GM04504 (cell line): ENCODE measurements at regions not wholly inside any gene's neighbourhood (a gene's known extent, or its start where the extent isn't known, plus 50 kb on each side); places are given as distances from the start of the nearest gene placed in this dataset.

Experiments used
- DNase-seq: peaks from one replicate; pipeline ENCODE4 v3.0.0-alpha.2; 2012; ENCODE audit warnings: low read depth

DNA sequence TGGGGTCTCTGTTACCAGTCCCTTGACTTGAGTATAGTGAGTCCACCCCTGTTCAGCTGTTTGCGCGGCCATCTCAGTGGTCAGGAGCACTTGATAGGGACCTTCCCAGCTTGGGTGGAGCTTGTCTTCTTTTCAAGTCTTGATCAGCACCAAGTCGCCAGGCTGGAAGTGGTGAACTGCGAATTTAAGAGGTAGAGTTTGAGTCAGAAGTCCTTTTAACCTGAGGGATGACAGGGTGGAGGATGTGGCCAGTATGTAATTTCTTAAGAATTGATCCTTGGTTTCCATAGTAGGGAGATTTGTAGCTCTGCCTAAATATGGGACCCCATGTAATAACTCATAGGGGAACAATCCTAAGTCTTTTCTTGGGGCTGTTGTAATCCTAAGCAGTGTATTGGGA lies 86.3 kb upstream of the XCR1 start:
- no peak for DNase-seq

GRCh38 chr3:46112984-46113383 lies 85.7 kb upstream of the XCR1 start:
- no peak for DNase-seq

DNA sequence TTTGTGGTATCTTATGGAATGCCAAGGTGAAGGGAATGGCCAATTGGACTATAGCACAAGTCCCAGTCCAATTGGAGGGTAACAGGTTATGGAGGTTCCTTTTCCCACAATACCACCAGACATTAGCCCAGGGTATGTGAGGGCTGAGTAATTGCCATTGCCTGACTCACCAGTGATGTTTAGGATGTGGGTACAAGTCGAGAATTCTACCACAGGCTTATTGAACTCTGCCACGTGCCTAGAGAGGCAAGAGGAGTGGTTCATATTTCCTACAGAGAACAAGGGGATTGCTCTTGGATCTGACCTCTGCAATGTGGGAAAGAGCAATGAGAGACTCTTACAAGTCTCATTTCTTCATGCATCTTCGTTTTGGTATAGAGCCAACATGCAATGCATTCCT lies 85.0 kb upstream of the XCR1 start:
- DNase-seq: no peak

DNA sequence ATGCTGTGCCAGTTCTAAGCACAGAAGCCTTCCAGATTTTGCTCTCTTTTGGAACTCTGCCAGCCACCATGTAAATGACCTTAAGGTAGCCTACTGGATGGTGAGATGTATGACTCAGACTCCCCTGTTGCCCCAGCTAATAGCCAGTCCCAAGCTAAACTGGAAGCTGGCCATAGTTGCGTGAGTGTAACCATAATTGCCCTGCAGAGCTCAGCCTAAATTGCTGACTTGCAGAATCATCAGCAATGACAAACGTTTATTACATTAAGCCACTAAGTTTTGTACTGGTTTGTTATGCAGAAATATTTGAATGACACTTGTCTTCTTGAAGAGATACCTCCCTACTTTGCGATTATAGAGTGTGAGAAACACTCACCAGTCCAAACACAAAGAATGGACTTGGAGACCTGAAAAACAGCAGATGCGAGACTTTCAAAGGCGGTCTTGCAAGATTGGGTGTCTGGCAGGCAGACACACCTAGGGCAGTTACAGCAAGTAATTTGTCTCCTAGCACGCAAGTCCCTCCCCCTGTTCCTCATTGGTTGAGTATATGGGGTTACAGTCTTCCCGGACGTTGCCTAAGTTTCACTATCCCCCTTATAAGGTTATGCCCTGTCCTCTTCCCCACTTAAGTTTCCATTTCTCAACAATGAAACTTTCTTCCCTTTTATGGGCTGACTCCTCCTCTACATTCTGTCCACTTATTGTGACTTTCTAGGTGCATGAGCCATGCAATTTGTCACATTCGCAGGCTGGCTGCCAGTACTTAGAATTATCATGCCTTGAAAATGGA lies 83.6 kb upstream of the XCR1 start:
- DNase-seq: peak; percentile 48

DNA sequence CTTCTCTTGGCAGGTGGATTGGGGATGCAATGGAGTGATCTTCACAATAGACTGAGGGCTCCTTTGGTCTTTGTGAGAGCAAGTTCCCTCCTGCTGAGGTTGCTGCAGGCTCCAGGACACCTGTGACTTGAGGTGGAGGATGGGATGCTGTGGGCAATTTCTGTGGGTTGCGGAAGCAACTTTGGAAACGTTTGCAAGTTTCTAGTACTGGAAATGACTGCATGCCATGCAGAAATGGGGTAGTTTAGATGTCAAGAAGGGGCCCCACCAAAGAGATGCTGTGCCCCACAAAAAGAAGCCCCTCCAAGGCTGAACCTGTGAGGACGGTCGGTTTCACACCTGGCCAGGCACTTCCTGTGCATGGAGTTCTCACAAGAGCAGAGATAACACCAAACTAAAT lies 80.4 kb upstream of the XCR1 start:
- DNase-seq: no peak

GRCh38 chr3:46105306-46105919 lies 78.1 kb upstream of the XCR1 start:
- no peak for DNase-seq

- DNase-seq: no peak
Measured at GRCh38 chr3:46104706-46105105, 77.4 kb upstream of the XCR1 start.

- DNase-seq: no peak
Measured at GRCh38 chr3:46102780-46103130, 75.5 kb upstream of the XCR1 start.

DNA sequence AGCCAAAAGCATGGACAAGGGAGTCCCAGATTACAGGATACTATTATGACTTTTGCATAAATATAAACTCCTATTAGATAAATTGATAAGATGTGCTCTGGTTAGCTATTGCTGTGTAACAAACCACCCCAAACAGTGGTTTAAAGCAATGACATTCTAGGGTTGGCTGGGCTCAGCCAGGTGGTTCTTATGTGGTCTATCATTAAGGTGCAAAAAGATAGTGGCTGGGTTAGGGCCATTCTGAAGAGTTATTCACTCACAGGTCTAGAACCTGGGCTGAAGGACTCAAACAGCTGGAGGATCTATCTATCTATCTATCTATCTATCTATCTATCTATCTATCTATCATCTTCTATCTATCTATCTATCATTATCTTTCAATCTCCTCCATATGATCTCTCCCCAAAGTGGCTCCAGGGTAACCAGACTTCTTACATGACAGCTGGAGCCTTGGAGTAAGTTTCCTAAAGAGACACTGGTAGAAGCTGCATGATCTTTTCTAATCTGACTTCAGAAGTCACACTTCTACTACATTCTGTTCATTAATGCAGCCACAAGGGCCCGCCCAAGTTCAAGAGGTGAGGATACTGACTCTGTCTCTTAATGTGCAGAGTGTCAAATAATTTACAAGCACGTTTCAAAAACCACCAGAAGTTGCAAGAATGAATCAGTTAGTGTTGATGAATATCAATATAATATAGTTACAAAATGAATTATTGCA lies 74.9 kb upstream of the XCR1 start:
- DNase-seq: no peak

GRCh38 chr3:46100812-46101211 lies 73.5 kb upstream of the XCR1 start:
- no peak for DNase-seq

GRCh38 chr3:46098319-46098761 lies 71.1 kb upstream of the XCR1 start:
- DNase-seq: no peak

- no peak for DNase-seq
Measured at GRCh38 chr3:46097691-46098241, 70.5 kb upstream of the XCR1 start.

DNA sequence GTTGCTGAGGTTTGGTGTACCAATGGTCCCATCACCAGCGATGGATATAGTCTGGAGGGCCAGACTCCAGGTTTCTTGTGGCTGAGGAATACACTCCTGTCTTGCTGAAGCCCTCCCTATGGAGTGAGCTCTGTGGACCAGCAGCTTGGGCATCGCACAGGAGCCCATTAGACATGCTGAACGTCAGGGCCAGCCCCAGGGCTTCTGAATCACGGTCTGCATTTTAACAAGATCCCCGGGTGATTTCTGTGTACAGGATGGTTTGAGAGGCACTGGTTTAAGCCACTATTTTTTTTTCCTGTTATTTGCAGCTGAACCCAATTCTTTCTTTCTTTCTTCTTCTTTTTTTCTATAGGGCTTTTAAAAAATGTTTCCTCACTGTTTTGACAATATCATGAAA lies 69.5 kb upstream of the XCR1 start:
- DNase-seq: no peak

DNA sequence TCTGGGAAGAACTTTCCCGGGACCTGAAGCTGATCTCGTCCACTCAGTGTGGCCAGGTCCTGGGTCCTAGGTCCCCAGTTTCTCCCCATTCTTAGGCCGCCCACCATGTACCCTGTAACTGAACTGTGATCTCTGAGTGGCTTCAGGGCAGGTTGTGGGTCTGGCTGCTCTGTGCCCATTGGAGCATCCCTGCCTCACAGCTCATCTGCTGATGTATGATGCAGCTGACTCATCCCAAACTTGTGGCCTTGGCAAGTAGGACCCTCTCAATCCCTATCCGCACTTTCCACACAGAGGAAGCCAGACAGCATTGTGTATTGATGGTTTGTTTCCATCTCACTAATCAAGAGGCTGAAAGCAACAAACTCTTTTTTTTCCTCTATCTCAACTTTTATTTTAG lies 69.1 kb upstream of the XCR1 start:
- DNase-seq: no peak

DNA sequence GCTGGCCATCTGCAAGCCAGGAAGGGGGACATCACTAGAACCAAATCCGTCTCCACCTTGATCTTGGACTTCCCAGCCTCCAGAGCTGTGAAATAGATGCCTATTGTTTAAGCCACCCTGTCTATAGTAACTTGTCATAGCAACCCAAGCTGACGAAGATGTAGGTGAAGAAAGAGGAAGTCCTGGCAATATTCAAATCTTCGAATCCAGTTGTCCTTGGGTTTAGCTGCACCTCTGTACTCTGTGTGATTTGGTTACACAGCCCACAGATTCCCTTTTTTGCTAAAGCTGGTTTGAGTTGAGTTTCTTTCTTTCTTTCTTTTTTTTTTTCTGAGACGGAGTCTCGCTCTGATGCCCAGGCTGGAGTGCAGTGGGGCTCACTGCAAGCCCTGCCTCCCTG lies 68.0 kb upstream of the XCR1 start:
- DNase-seq: no peak

DNA sequence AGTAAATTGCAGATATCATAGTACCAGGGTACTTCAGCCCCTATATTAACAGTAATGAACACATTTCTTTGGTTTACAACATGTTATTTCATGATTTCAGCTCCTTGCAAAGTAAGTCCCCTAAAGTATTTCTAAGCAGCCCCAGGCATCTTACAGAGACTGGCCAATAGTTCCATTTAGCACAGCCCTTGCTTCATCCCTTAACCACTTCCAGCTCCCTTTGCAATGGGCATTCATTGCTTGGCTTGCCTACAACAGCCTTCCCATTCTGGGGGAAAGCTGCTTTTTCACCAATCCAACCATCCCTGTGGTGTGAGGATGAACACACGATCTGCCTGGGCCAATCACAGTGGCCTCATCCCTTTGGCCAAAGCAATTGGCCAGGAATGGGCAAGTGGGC lies 67.2 kb upstream of the XCR1 start:
- no peak for DNase-seq

GRCh38 chr3:46093966-46094365 lies 66.7 kb upstream of the XCR1 start:
- DNase-seq: no peak

DNA sequence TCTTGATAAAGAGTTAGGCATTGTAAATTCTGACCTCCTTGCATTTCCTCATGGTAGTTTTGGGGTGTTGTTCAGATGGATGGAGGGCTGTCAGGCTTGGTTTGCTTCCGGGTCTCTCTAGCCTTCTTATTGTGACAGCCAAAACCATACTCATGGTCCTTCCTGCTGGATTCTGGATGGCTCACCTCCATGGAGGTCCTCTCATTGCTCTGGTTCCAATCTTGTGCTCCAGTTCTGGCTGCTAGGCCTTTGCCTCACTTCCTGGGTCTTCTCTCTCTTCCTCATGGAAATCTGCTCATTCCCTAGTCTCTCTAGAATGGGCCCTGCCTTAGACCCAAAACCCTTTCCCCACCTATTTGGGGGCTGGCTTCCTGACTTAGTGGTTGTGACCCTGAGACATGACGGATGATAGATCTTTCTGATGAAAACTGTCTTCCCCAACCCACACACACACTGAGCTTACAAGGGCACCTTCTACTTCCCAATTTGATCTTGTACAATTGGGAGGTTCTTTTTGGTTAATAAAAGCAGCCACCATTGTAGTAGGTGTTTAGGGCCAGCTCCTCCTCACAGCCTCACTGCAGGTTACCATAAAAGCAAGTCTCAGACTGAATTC lies 66.2 kb upstream of the XCR1 start:
- no peak for DNase-seq

- DNase-seq: no peak
Measured at GRCh38 chr3:46092702-46093080, 65.4 kb upstream of the XCR1 start.

DNA sequence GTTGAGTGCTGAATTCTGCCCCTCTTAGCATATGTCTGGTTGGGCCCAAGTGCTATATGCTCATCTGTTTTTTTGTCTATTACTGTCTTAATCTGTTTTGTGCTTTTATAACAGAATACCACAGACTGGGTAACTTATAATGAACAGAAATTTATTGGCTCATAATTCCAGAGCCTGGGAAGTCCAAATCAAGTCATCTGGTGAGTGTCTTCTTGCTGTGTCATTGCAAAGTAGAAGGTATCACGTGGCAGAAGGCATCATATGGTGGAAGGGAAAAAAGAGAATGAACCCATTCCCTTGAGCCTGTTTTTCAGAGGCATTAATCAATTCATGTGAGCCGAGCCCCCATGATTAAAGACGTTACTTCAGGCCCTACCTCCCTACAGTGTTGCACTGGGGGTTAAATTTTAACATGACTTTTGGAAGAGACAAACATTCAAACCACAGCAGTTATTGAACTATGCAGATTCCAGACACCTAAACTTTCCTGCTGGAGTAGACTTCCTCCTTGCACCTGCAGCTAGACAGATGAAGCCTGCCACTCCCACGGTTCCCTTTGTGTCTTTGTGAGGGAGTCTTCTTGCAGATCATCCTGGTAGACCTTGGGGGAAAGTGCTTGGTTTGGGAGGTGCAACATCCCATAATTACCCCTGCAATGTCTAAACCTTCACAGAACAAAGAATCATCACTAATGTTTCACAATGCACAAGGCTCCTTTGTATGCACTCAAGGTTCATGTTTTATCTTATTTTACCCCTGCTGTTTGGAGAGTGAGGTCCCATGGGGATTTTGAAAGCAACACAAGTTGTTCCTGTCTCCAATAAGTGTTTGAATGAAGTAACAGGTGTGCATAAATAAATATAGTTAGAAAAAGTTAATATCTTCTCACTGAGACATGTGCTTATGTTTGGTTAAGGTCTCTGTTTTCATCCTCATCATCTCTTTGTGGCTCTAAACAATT lies 64.7 kb upstream of the XCR1 start:
- no peak for DNase-seq

DNA sequence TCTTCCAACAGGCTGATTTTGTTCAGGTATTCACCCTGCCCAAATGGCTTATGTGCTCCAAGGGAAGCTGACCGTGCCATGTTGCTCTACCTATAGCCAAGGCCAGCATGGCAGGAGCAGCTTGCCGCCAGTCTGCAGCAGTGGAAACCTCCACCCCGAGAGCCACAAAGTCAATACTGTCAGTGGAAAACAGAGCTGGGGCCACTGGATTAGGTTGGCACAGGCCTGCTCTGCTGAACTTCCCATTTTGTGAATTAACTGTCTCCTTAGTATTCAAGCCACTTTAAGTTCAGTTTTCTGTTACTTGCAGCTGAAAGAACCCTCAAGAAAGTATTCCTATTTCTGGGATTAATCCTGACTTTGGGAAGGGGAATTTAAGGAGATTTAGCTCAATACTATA lies 63.8 kb upstream of the XCR1 start:
- no peak for DNase-seq
